Nephron (organoid): ENCODE measurements at regions not wholly inside any gene's neighbourhood (a gene's known extent, or its start where the extent isn't known, plus 50 kb on each side); places are given as distances from the start of the nearest gene placed in this dataset.

Source experiments
- H3K27ac Mint-ChIP-seq, 3 experiments: 2 replicates each; pipeline ENCODE4 v1.8.0; 2020; ENCODE audit warnings: mixed read lengths in 3 of 3, mild to moderate bottlenecking in 2 of 3, moderate library complexity in 1 of 3
- H3K27me3 Mint-ChIP-seq: 2 replicates; pipeline ENCODE4 v1.8.0; 2021; ENCODE audit warnings: low read depth, mild to moderate bottlenecking, moderate library complexity, mixed read lengths
- H3K36me3 Mint-ChIP-seq: 2 replicates; pipeline ENCODE4 v1.8.0; 2020; ENCODE audit warnings: low read depth, mixed read lengths
- H3K4me1 Mint-ChIP-seq: 2 replicates; pipeline ENCODE4 v1.8.0; 2020; ENCODE audit warnings: mixed read lengths
- H3K4me3 Mint-ChIP-seq, 3 experiments: 2 replicates each; pipeline ENCODE4 v1.8.0; 2020; ENCODE audit warnings: mild to moderate bottlenecking in 3 of 3, mixed read lengths in 3 of 3, moderate library complexity in 2 of 3
- H3K9me3 Mint-ChIP-seq: 2 replicates; pipeline ENCODE4 v1.8.0; 2020; ENCODE audit warnings: mixed read lengths
- TF ChIP-seq, protein P1 (sequence below), 3 experiments: fragments of 200-600 bp; sonication (generic); IDR thresholded peaks; one replicate each; pipeline ENCODE4 v1.5.0; 2021; ENCODE audit warnings: antibody characterized with exemption in 3 of 3; ENCODE audit not compliant: unreplicated experiment in 3 of 3

DNA sequence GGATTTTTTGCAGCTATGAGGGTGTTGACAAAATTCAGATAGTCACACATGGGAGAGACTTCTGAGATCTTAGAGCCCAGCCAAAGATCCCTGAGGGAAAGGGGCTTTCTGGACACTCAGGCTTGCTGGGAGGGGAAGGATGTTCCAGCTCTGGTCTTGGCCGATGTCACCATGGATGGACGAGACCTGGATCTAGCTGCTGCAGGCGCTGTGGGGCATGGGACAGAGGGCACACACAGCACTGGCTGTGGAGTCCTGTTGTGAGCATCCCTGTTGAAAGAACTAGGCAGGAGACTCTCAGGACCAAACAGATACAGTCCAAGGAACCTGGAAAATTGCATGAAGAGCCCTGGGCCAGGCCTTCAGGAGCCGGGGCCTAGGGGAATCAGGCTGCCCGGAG, 80.1 kb upstream of the SDK2 start:
- H3K9me3 Mint-ChIP-seq = peaks cover 2% of the 10 kb centered on the region
- no peak overlapping the region for H3K4me3 Mint-ChIP-seq
- peaks cover 20% of the 10 kb centered on the region for H3K27me3 Mint-ChIP-seq
- no peak overlapping the region for H3K27ac Mint-ChIP-seq
- H3K4me1 Mint-ChIP-seq = peaks cover 7% of the 10 kb centered on the region
- no peaks in the 10 kb centered on the region for H3K36me3 Mint-ChIP-seq
- TF ChIP-seq, protein P1, sequence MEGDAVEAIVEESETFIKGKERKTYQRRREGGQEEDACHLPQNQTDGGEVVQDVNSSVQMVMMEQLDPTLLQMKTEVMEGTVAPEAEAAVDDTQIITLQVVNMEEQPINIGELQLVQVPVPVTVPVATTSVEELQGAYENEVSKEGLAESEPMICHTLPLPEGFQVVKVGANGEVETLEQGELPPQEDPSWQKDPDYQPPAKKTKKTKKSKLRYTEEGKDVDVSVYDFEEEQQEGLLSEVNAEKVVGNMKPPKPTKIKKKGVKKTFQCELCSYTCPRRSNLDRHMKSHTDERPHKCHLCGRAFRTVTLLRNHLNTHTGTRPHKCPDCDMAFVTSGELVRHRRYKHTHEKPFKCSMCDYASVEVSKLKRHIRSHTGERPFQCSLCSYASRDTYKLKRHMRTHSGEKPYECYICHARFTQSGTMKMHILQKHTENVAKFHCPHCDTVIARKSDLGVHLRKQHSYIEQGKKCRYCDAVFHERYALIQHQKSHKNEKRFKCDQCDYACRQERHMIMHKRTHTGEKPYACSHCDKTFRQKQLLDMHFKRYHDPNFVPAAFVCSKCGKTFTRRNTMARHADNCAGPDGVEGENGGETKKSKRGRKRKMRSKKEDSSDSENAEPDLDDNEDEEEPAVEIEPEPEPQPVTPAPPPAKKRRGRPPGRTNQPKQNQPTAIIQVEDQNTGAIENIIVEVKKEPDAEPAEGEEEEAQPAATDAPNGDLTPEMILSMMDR (IDR thresholded peaks at IDR 0.05; ENCODE audit: unreplicated experiment in 3 of 3) = no peak

DNA sequence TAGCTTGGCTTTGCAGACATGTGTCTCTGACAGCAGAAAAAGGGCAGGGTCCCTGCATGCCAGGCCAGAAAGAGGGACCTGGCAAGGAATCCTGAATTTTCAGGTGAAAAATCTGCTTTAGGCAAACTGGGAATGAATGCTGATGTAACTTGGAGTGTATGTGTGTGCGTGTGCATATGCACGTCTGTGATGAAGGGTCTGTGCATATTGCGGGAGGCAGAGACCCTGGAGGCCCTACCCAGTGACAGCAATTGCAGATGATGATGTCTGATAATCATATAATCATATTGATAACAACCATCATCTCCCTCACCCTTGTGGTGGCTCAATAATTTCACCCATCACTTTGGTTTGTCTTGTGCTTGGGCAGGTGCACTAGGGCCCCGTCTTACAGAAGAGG, 80.7 kb upstream of the SDK2 start:
- Mint-ChIP-seq H3K27ac (no peak overlapping the region), H3K27me3 (peaks cover 24% of the 10 kb centered on the region), H3K9me3 (peaks cover 5% of the 10 kb centered on the region), H3K4me1 (peaks cover 1% of the 10 kb centered on the region), H3K36me3 (no peaks in the 10 kb centered on the region), H3K4me3 (no peak overlapping the region)
- TF ChIP-seq, protein P1 (IDR thresholded peaks at IDR 0.05; ENCODE audit: unreplicated experiment in 3 of 3) = no peak

DNA sequence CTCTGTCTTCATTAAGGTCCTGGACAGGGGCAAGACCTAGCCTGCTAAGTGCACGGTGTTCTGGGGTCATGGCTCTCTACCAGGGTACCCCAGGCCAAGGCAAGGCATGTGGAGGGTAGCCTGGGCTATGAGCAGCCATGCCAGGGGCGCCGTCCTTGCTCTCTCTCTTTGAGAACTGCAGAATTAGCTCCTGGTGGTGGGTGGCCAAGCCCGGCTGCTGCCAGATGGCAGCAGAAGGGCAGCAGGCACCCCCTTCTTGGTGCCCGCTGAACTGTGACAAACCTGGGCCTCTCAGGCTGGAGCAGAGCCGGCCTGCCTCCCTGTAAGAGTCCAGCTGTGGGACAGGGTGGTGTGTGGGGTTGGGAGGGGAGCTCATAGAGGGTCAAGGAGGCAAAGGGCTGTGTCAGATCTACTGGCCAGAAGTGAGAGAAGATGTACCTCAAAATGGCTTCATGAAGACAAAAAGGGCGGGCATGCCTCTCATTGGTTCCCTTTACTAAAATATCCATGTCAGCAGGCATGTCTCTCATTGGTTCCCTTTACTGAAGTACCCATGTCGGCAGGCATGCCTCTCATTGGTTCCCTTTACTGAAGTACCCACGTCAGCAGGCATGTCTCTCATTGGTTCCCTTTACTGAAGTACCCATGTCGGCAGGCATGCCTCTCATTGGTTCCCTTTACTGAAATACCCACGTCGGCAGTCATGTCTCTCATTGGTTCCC, 81.7 kb upstream of the SDK2 start:
- Mint-ChIP-seq H3K9me3 (peaks cover 11% of the 10 kb centered on the region), H3K4me3 (no peak overlapping the region), H3K27me3 (peaks cover 21% of the 10 kb centered on the region), H3K4me1 (no peaks in the 10 kb centered on the region), H3K27ac (no peak overlapping the region), H3K36me3 (no peaks in the 10 kb centered on the region)
- TF ChIP-seq, protein P1 (IDR thresholded peaks at IDR 0.05; ENCODE audit: unreplicated experiment in 3 of 3) = no peak

DNA sequence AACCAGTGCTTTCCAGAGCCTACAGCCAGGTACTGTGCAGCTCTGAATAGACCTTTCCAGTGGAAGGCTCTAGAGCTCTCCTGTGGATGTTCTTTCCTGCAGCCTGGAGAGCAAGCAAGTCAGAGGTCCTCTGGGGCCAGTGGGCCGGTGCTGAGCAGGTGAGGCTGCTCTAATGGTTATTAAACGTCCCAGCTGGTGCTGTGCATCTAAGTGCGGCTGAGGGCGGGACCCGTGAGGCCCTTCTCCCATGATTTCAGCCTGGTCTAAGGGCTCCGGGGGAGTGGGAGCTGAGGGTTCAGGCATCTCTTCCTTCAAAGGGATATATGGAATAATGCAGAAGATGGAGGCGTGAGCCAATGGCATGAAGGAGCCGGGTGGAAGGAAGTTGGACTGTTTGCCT, 83.7 kb upstream of the SDK2 start:
- H3K4me3 Mint-ChIP-seq = no peak overlapping the region
- peaks cover 21% of the 10 kb centered on the region for H3K9me3 Mint-ChIP-seq
- H3K27ac Mint-ChIP-seq = no peak overlapping the region
- no peaks in the 10 kb centered on the region for H3K4me1 Mint-ChIP-seq
- H3K36me3 Mint-ChIP-seq = no peaks in the 10 kb centered on the region
- TF ChIP-seq, protein P1 (IDR thresholded peaks at IDR 0.05; ENCODE audit: unreplicated experiment in 3 of 3) = no peak
- peaks cover 31% of the 10 kb centered on the region for H3K27me3 Mint-ChIP-seq

DNA sequence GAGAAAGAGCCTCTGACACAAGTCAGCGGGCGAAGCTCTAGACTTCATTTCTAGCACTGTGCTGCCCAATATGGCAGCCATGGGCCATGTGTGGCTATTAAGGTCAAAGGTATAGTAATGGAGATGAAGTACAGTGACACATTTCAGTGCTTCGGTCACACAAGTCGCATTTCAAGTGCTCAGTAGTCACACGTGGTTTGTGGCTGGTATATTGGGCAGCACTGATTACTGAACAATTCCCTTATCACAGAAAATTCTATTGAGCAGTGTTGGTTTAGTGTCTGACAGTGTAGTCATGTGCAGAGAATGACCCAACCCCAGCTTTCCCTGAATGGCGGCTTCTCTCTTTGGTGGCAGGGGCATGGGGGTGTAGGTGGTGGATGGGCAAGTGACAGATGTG, 84.9 kb upstream of the SDK2 start:
- Mint-ChIP-seq H3K27me3 (peaks cover 26% of the 10 kb centered on the region), H3K36me3 (no peaks in the 10 kb centered on the region), H3K4me1 (no peaks in the 10 kb centered on the region), H3K27ac (no peak overlapping the region), H3K9me3 (peaks cover 24% of the 10 kb centered on the region), H3K4me3 (no peak overlapping the region)
- TF ChIP-seq, protein P1 (IDR thresholded peaks at IDR 0.05; ENCODE audit: unreplicated experiment in 3 of 3) = no peak

DNA sequence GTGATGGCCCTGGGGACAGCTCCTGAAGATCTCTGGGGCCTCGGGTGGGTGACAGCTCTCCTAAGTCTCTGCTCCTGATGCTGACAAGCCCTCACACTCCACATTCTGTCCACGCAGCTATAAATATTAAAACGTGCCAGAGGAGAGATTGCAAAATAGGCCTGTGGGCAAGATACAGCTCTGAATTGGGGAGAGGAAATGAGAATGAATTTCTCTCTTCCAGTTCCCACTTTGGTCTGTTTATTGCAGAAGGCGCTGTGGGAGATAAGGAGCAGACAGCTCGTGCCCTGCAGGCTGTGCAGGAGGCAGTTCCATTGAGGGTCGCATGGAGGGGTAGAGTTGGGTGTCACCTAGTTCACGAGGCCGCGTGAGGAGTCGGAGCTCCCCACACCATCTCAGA, 87.5 kb upstream of the SDK2 start:
- Mint-ChIP-seq H3K4me3 (no peak overlapping the region), H3K27me3 (peaks cover 34% of the 10 kb centered on the region), H3K4me1 (no peaks in the 10 kb centered on the region), H3K27ac (no peak overlapping the region), H3K9me3 (peaks cover 24% of the 10 kb centered on the region), H3K36me3 (no peaks in the 10 kb centered on the region)
- TF ChIP-seq, protein P1 (IDR thresholded peaks at IDR 0.05; ENCODE audit: unreplicated experiment in 3 of 3) = no peak
